GM18951 (cell line): ENCODE measurements at regions not wholly inside any gene's neighbourhood (a gene's known extent, or its start where the extent isn't known, plus 50 kb on each side); places are given as distances from the start of the nearest gene placed in this dataset.

Source experiments
- POLR2A ChIP-seq: IDR thresholded peaks from 4 replicates; pipeline ENCODE4 v1.6.1; 2011; ENCODE audit warnings: mild to moderate bottlenecking; ENCODE audit not compliant: insufficient read length, insufficient read depth; ENCODE audit errors: extremely low read depth
- in situ Hi-C: fragments of 300-500 bp; cut with MboI; formaldehyde crosslinking; loops from one replicate; pipeline ENCODE4 v1.12.0; 2022; ENCODE audit warnings: low sequenced_read_pairs, mixed read lengths, inconsistent platforms; ENCODE audit not compliant: unreplicated experiment

GRCh38 chr4:162661913-162662312 is 498.1 kb upstream of the FSTL5 start:
- in situ Hi-C loops = no loop called here
- TF ChIP-seq POLR2A = no peak

GRCh38 chr4:162659716-162660115 is 495.9 kb upstream of the FSTL5 start:
- in situ Hi-C loops = no loop called here
- no peak for TF ChIP-seq POLR2A

- no peak for TF ChIP-seq POLR2A
- in situ Hi-C loops = no loop called here
These were observed 494.2 kb upstream of the FSTL5 start for GRCh38 chr4:162657966-162658365.

- no peak for TF ChIP-seq POLR2A
- in situ Hi-C loops = no loop called here
These were observed 486.4 kb upstream of the FSTL5 start for GRCh38 chr4:162650166-162650565.

- no peak for TF ChIP-seq POLR2A
- in situ Hi-C loops = no loop called here
These were observed 481.6 kb upstream of the FSTL5 start for GRCh38 chr4:162645381-162645780.

GRCh38 chr4:162644346-162644745 is 480.5 kb upstream of the FSTL5 start:
- in situ Hi-C loops = no loop called here
- TF ChIP-seq POLR2A = no peak

GRCh38 chr4:162640152-162640551 is 476.4 kb upstream of the FSTL5 start:
- TF ChIP-seq POLR2A = no peak
- in situ Hi-C loops = no loop called here

GRCh38 chr4:162634390-162634789 is 470.6 kb upstream of the FSTL5 start:
- no peak for TF ChIP-seq POLR2A
- in situ Hi-C loops = no loop called here

- TF ChIP-seq POLR2A = no peak
- in situ Hi-C loops = no loop called here
These were observed 458.9 kb upstream of the FSTL5 start for GRCh38 chr4:162622664-162623063.

- no peak for TF ChIP-seq POLR2A
- in situ Hi-C loops = no loop called here
These were observed 446.3 kb upstream of the FSTL5 start for GRCh38 chr4:162610116-162610515.

GRCh38 chr4:162586266-162586665 is 422.5 kb upstream of the FSTL5 start:
- in situ Hi-C loops = no loop called here
- TF ChIP-seq POLR2A = no peak

GRCh38 chr4:162582180-162582579 is 418.4 kb upstream of the FSTL5 start:
- no peak for TF ChIP-seq POLR2A

GRCh38 chr4:162565730-162566129 is 401.9 kb upstream of the FSTL5 start:
- no peak for TF ChIP-seq POLR2A
- in situ Hi-C loops = no loop called here

More at GRCh38 chr4:162582180-162582579, 418.4 kb upstream of the FSTL5 start:
- in situ Hi-C loops = no loop called here

GRCh38 chr4:162560073-162560472 is 396.3 kb upstream of the FSTL5 start:
- in situ Hi-C loops = no loop called here
- TF ChIP-seq POLR2A = no peak

- TF ChIP-seq POLR2A = no peak
- in situ Hi-C loops = no loop called here
These were observed 393.8 kb upstream of the FSTL5 start for GRCh38 chr4:162557516-162558106.

GRCh38 chr4:162535121-162535520 is 371.3 kb upstream of the FSTL5 start:
- in situ Hi-C loops = no loop called here

More at GRCh38 chr4:162535121-162535520, 371.3 kb upstream of the FSTL5 start:
- TF ChIP-seq POLR2A = no peak
